GM19463 (cell line): ENCODE measurements at regions not wholly inside any gene's neighbourhood (a gene's known extent, or its start where the extent isn't known, plus 50 kb on each side); places are given as distances from the start of the nearest gene placed in this dataset.

Source experiments
- ATAC-seq: cut with Tn5 transposase; IDR thresholded peaks from one replicate; pipeline ENCODE4 v1.9.1; 2021; ENCODE audit warnings: mild to moderate bottlenecking, moderate library complexity; ENCODE audit not compliant: unreplicated experiment

GRCh38 chr12:126469211-126469610, 1404.0 kb downstream of the AACS start:
- no peak for ATAC-seq

- no peak for ATAC-seq
Measured at GRCh38 chr12:126474703-126475102, 1409.5 kb downstream of the AACS start.

DNA sequence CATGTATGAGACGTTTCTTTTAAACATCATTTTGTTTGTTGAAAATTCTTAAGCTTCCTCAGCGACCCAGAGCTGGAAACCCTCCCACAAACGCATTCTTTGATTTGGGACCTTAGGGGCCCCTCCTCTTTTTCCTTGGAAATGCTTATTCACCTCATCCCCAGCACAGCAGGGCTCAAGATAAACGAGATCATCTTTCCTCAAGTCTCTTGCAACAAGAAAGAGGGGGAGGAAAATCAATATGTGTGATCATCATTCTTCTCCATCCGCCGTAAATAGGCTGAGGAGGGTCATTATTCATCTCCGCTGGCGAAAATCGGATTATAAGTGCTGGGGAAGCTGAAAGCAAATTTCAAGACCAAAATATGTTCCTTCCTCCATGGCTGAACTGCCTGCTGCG, 1415.2 kb downstream of the AACS start:
- ATAC-seq, result no peak

GRCh38 chr12:126481688-126482087, 1416.5 kb downstream of the AACS start:
- ATAC-seq, result no peak

DNA sequence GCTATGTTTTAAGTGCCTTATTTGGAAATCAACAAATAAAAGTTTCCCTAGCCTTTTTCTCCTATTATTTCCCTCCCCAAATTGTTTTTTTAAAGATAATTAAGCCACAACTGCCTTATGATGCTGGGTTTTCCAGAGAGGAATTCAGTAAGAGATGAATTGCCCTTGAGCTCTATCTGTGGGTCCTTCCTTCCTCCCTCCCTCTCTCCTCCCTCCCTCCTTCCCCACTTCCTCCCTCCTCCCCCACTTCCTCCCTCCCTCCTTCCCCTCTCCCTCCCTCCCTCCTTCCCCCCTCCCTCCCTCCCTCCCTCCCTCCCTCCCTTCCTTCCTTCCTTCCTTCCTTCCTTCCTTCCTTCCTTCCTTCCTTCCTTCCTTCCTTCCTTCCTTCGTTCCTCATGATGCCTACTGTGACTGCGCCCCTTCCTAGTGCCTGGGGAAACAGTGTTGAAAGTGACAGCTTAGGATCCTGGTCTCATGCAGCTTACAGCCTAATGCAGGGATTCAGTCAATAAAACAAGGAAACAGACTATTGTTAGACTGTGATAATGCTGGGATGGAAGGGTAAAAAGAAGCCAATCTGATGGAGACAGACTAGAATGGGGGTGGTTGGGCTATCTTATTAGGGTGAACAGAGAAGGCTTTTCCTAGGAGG, 1417.1 kb downstream of the AACS start:
- ATAC-seq, result no peak

DNA sequence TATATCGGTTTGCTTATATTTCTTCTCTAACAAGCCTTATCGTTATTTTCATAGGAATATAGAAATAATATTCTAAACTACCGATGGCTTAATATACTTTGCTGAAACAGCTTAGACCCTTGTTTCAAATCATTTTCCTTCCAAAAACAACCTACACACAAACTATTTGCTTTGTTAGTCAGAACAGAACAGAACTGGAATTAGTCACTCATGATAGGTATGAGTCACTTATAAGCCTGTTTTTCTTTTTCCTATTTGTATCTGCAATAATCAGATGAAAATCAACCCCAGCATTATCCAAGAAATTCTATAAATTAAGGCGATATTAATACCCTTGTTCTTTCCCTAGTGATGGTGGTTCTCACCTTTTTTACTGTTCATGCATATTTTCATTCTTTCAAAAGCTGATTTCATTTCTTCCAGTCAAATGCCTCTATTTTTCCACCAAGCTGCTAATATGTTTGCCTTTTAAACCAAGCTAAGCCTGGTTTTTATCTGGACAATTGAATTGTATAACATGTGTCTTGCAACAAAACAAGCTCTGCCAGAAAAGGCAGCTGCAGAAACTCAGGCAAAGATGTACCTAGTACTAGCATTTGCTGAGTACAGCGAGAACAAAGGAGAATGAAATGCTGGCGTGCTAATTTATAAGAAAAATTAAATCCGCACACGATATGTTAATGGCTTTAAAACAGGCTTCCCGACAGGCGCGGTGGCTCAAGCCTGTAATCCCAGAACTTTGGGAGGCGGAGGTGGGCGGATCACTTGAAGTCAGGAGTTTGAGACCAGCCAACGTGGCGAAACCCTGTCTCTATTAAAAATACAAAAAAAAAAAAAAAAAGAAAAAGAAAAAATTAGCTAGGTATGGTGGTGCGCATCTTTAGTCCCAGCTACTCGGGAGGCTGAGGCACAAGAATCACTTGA, 1418.2 kb downstream of the AACS start:
- no peak for ATAC-seq

- no peak for ATAC-seq
Measured at GRCh38 chr12:126487431-126487980, 1422.3 kb downstream of the AACS start.

DNA sequence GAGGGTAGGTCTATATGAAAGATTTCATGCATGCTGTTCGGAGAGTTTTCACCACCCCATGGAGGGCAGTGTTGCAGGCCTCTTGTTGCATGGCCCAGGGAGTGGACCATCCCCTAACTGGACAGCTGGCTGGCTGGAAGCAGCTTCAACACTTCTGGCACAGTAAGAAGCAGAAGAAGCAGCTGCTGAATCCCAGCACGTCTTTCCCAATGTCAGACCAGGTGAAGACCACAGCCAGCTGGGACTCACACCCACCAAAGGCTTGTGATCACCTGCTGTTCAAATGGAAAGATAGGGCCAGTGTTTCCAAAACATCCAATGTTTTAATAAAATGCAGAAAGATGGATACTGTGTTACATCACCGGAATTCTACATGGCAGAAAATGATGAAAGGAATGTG, 1423.6 kb downstream of the AACS start:
- no peak for ATAC-seq

DNA sequence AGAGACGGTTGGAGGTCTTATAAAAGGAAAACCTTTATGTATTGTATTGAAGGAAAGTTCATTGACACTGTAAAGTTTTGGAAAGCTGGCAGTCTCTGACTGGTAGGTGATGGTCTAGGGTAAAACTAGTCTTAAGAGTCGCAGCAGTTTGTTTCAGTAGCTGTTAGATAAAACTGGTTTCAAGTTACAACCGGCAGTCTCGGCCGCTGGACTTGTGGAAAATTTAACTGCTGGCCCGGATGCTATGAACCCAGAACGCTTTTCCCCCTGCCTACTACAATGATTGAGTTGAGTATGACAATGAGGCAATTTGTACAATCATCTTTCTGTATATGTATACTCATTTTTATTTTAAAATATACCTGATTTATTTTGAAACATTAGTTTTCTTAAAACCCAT, 1426.9 kb downstream of the AACS start:
- no peak for ATAC-seq

GRCh38 chr12:126493366-126494108, 1428.3 kb downstream of the AACS start:
- no peak for ATAC-seq

DNA sequence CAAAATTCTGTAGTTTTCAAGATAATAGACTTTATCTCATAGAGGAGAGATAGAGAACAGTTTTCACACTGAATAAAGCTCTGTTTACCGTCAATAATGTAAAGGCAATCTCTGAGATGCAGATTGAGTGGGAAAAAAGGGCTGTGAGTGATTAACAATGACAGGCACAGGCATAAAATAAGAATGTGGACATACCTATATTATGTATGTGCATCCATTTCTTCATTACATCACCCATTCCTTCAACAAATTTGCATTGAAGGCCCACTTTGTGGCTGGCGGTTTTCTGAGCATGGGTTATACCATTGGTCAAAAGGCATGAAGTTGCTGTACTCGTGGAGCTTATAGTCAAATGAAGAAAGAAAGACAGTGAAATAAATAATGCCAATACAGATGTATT, 1431.0 kb downstream of the AACS start:
- no peak for ATAC-seq

DNA sequence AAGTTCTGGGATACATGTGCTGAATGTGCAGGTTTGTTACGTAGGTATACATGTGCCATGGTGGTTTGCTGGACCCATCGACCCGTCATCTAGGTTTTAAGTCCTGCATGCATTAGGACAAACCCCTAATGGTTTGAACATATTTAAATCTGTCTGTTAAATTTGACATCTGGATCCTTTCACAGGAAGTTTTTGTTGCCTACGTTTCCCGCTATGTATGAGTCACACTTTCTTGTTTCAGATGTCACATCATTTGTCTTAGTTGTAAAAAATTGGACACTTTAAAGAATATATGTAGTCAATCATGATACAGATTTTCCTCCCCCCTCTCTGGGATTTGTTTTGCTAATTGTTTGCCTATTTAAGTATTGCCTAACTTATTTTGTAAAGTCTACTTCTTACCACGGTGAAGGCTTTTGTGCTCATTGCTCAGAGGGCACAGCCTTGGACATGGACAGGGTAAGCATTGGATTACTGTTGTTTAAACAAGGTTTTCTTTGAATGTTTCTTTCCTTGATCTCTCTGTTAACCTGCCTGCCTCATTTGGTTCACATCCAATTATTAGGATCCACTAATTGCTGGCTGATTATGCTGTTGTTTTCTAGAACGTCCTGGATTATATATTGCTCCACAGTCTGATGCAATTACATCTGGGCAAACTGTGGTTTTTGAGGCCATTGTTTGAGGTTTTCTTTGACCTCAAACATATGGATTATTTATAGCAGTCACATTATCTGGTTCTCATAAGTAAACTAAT, 1441.4 kb downstream of the AACS start:
- ATAC-seq, result no peak

DNA sequence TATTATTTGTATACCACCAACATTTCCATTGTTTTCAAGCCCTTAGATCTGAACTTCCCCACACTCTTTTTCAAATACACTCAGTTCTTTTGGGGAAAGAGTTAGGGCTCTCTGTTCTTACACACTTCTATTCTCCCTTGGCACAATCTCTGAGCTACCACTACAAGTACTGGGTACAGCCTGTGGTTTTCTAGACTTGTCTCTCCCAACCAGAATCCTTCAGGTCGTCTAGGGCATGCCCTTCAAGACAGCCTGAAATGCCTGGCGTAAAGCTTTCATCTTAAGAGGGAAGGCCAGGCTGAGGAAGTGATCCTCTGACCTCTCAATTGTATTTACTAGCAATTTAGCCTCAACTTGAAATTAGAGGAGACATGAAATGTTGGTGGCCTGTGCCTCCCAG, 1442.0 kb downstream of the AACS start:
- ATAC-seq, result no peak

- no peak for ATAC-seq
Measured at GRCh38 chr12:126509572-126509971, 1444.3 kb downstream of the AACS start.

DNA sequence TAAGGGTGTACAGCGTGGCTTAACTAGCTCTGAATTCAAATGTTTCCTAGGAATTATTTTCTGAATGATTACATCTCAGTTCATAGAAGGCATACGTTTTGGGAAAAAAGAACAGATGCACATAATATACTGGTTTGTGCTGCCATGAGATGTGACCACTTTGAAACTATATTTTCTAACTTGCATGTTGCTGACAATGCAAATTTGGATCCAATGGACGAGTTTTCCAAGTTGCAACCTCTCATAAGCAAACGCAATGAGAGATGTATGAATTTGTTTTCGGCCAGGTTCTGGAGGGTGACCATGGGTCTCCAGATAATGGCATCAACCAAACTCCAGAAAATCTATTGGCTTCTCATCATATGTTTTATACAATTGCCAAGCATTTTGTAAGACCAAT, 1445.4 kb downstream of the AACS start:
- no peak for ATAC-seq

GRCh38 chr12:126512916-126513913, 1448.0 kb downstream of the AACS start:
- no peak for ATAC-seq

DNA sequence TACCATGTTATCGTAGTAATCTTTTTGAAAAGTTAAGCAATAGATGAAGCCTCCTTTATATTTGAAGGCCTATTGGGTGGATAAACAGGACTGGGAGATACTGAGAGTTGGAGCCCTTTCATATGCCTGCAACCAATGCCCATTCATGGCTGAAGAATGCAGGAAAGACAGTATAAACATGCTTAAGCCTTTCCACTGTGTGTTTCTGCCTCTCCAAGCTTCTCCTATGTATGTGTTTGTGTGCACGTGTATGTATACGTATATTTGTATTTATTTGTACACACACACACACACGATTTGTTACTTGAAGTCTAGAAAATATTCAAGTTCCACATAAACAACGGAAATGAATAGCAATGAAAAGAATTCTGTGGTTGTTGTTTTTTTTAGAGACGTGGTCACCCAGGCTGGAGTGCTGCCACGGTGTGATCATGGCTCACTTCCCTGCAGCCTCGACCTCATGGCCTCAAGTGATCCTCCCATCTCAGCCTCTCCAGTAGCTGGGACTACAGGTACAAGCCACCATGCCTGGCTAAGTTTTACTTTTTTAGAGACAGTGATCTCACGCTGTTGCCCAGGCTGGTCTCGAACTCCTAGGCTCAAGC, 1453.5 kb downstream of the AACS start:
- ATAC-seq, result no peak

DNA sequence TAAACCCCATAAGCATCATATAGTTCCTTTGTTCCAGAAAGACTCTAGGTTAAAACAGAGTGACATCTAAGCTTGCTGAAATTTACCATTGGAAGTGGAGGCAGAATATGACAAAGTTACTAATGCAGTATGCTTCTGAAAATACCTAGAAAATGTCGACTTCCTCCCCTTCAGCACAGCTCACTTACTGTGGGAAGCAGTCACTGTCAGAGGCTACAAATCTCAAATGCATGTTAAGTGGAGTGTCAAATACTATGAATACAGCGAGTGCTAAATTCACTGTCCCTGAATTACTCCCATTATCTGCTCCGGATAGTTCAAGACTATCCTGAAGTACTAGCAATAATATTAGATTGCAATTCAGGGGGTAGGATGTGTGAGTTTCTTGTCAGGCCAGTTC, 1454.6 kb downstream of the AACS start:
- ATAC-seq, result no peak

GRCh38 chr12:126523891-126524290, 1458.7 kb downstream of the AACS start:
- ATAC-seq, result no peak
